Mesothelial cell of epicardium (in vitro differentiated cells): ENCODE measurements at regions not wholly inside any gene's neighbourhood (a gene's known extent, or its start where the extent isn't known, plus 50 kb on each side); places are given as distances from the start of the nearest gene placed in this dataset.

Experiments
- DNase-seq, 2 experiments: peaks; one replicate each; pipeline ENCODE4 v3.0.0; 2021; ENCODE audit warnings: low spot score in 2 of 2; ENCODE audit not compliant: unreplicated experiment in 2 of 2
- H3K27ac Mint-ChIP-seq: 2 replicates; pipeline ENCODE4 v1.8.0; 2021; ENCODE audit warnings: mixed read lengths
- H3K27me3 Mint-ChIP-seq: 2 replicates; pipeline ENCODE4 v1.8.0; 2021; ENCODE audit warnings: low read depth, mixed read lengths
- H3K36me3 Mint-ChIP-seq: 2 replicates; pipeline ENCODE4 v1.8.0; 2021; ENCODE audit warnings: mixed read lengths
- H3K4me1 Mint-ChIP-seq: 2 replicates; pipeline ENCODE4 v1.8.0; 2021; ENCODE audit warnings: mixed read lengths
- H3K4me3 Mint-ChIP-seq: 2 replicates; pipeline ENCODE4 v1.8.0; 2021; ENCODE audit warnings: mild to moderate bottlenecking, moderate library complexity, mixed read lengths
- H3K9me3 Mint-ChIP-seq: 2 replicates; pipeline ENCODE4 v1.8.0; 2021; ENCODE audit warnings: mixed read lengths
- TF ChIP-seq, protein P1 (sequence below): fragments of 200-600 bp; sonication (generic); IDR thresholded peaks from one replicate; pipeline ENCODE4 v1.5.0; 2021; ENCODE audit warnings: antibody characterized with exemption; ENCODE audit not compliant: unreplicated experiment

DNA sequence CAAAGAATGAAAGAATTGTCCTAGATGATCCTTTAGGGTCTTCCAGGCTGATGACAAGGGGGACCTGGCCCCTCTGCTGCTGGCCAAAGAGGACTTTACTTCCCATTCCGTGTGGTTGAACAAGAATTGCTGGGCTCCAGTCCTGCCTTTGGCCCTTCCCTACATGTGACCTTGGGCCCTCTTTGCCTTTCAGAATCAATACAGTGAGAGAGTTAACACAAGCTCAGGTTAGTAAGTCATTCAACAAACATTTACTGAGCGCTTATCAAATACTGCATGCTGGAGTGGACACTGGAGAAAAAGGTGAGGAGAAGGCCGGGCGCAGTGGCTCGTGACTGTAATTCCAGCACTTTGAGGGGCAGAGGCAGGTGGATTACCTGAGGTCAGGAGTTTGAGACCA lies 113.1 kb downstream of the C9orf50 start:
- TF ChIP-seq, protein P1, sequence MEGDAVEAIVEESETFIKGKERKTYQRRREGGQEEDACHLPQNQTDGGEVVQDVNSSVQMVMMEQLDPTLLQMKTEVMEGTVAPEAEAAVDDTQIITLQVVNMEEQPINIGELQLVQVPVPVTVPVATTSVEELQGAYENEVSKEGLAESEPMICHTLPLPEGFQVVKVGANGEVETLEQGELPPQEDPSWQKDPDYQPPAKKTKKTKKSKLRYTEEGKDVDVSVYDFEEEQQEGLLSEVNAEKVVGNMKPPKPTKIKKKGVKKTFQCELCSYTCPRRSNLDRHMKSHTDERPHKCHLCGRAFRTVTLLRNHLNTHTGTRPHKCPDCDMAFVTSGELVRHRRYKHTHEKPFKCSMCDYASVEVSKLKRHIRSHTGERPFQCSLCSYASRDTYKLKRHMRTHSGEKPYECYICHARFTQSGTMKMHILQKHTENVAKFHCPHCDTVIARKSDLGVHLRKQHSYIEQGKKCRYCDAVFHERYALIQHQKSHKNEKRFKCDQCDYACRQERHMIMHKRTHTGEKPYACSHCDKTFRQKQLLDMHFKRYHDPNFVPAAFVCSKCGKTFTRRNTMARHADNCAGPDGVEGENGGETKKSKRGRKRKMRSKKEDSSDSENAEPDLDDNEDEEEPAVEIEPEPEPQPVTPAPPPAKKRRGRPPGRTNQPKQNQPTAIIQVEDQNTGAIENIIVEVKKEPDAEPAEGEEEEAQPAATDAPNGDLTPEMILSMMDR: no peak
- DNase-seq: no peak
- Mint-ChIP-seq H3K36me3 (peaks cover 19% of the 10 kb centered on the region), H3K4me3 (no peak overlapping the region), H3K4me1 (peaks cover 5% of the 10 kb centered on the region), H3K27ac (no peak overlapping the region), H3K27me3 (no peaks in the 10 kb centered on the region), H3K9me3 (peaks cover 19% of the 10 kb centered on the region)

DNA sequence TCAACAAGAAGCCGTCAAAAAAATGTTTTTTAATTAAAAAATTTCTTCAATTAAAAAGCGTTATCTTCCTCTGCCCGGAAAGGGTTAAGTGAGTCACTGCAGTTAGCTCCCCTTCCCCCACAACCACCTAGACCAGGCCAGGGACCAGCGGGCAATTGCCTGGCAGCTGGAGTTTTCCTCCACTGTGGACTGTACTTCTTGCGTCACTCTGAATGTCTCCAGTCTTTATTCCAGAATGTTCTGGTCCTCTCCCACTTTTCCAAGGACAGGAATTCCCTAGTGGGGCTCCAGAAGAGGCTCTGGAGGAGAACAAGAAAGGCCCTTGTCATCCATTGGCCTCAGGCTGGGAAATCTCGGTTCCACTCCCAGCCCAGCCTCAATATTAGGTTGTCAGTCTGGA lies 114.0 kb downstream of the C9orf50 start:
- Mint-ChIP-seq H3K9me3 (peaks cover 11% of the 10 kb centered on the region), H3K27ac (peak overlapping the region; percentile 84), H3K4me3 (no peak overlapping the region), H3K4me1 (peaks cover 5% of the 10 kb centered on the region), H3K36me3 (peaks cover 20% of the 10 kb centered on the region), H3K27me3 (no peaks in the 10 kb centered on the region)
- TF ChIP-seq, protein P1: no peak
- no peak for DNase-seq

DNA sequence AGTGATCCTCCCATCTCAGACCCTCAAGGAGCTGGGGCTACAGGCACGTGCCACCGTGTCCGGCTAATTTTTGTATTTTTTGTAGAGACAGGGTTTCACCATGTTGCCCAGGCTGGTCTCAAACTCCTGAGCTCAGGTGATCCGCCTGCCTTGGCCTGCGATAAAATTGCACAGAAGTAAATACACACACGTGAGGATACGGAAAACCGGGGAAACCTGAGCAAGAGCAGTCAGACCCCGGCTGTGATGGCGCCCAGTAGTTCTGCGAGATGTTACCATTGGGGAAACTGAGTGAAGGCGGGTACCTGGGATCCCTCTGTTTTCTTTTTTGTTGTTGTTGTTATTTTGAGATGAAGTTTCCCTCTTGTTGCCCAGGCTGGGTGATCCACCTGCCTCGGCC lies 114.9 kb downstream of the C9orf50 start:
- no peak for DNase-seq
- no peak overlapping the region for H3K27ac Mint-ChIP-seq
- no peaks in the 10 kb centered on the region for H3K27me3 Mint-ChIP-seq
- peaks cover 10% of the 10 kb centered on the region for H3K9me3 Mint-ChIP-seq
- H3K4me1 Mint-ChIP-seq: peaks cover 5% of the 10 kb centered on the region
- TF ChIP-seq, protein P1: no peak
- peaks cover 23% of the 10 kb centered on the region for H3K36me3 Mint-ChIP-seq
- no peak overlapping the region for H3K4me3 Mint-ChIP-seq

DNA sequence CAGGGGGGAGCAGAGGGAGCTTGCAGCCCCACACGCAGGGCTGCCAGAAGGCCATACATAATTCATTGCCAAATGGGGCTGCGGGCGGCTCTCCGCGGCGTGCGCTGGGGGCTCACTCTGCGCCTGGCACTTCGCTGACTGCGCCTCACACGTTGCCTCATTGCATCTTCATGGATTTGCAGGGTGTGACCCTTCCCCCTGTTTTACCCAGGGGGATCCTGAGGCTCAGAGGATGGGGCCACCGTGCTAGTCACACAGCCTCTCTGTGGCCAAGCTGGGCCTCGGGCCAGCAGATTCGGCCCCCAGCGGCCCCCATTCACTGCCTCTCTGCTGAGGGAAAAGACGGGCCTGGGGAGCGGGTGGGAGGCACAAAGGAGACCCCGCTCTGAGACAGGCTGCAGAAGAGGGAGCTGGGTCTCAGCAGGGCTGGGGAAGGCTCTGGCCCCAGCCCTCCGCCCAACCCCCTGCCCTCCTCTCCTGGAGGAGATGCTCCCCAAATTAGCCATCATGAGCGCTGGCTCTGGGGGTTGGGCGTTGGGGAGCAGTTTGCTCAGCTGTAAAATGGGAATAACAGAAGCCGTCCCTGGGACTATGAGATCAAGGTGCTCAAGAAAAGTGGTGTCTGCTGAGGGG lies 115.5 kb downstream of the C9orf50 start:
- H3K27ac Mint-ChIP-seq: no peak overlapping the region
- peaks cover 5% of the 10 kb centered on the region for H3K9me3 Mint-ChIP-seq
- H3K36me3 Mint-ChIP-seq: peaks cover 22% of the 10 kb centered on the region
- H3K4me1 Mint-ChIP-seq: peaks cover 10% of the 10 kb centered on the region
- TF ChIP-seq, protein P1: no peak
- no peak for DNase-seq
- no peak overlapping the region for H3K4me3 Mint-ChIP-seq
- no peaks in the 10 kb centered on the region for H3K27me3 Mint-ChIP-seq

DNA sequence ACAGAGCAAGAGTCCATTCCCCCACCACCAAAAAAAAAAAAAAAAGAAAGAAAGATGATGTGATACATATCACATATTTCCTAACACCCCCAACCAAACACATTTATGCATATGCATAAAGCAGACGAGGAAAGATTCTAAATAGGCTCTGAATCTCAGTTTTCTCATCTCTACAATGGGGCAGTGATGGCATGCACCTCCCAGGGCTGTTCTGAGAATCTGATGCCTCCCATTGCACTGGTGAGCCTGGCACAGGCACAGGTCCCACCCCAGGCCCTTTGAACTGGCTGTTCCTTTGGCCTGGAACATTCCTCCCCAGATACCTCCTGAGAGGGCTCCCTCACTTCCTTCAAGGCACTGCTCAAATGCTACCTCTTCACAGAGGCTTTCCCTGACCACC lies 116.5 kb downstream of the C9orf50 start:
- TF ChIP-seq, protein P1: no peak
- H3K27me3 Mint-ChIP-seq: no peaks in the 10 kb centered on the region
- peaks cover 3% of the 10 kb centered on the region for H3K9me3 Mint-ChIP-seq
- no peak for DNase-seq
- H3K4me3 Mint-ChIP-seq: no peak overlapping the region
- peak overlapping the region; percentile 50 for H3K27ac Mint-ChIP-seq
- peaks cover 21% of the 10 kb centered on the region for H3K36me3 Mint-ChIP-seq
- peaks cover 18% of the 10 kb centered on the region for H3K4me1 Mint-ChIP-seq
